Astrocyte of the cerebellum (primary cell): ENCODE measurements at regions not wholly inside any gene's neighbourhood (a gene's known extent, or its start where the extent isn't known, plus 50 kb on each side); places are given as distances from the start of the nearest gene placed in this dataset.

Experiments used
- DNase-seq: peaks from one replicate; pipeline ENCODE4 v3.0.0-alpha.2; 2011; ENCODE audit warnings: low read depth
- H3K4me3 ChIP-seq: 2 replicates; pipeline ENCODE4 v1.5.1; 2011; ENCODE audit warnings: mild to moderate bottlenecking, low read depth, low read length, moderate library complexity
- CTCF ChIP-seq: IDR thresholded peaks from 2 replicates; pipeline ENCODE4 v1.5.1; 2012; ENCODE audit warnings: low read length, low read depth, moderate library complexity, mild to moderate bottlenecking; ENCODE audit errors: missing control alignments
- in situ Hi-C: cut with HindIII; loops from 2 replicates; pipeline ENCODE4 v1.10.0; 2017; ENCODE audit warnings: low sequenced_read_pairs

DNA sequence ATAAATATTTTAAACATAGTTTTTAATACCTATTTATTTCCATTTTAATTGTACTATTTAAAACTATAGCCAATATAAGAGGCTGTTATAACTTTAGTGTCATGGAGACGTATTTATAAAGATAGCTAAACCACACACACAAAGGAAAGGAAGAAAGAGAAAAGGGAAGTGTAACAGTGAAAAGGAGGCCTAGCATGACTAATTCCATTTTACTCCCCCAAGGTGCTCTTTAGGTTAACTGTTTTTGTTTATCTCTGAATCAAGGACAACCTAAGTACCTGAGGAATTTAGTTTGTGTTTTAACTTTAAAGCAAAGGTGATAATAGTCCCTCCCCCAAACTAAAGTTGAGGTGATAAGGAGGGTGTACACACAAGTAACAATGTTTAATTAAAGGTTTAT, 1188.9 kb upstream of the C9orf72 start:
- H3K4me3 ChIP-seq, result no peak overlapping the region
- DNase-seq, result no peak
- no peak for TF ChIP-seq CTCF
- in situ Hi-C loops, result no loop called here

GRCh38 chr9:28764532-28764931, 1191.3 kb upstream of the C9orf72 start:
- DNase-seq, result no peak
- in situ Hi-C loops, result no loop called here
- H3K4me3 ChIP-seq, result no peak overlapping the region
- TF ChIP-seq CTCF, result no peak

DNA sequence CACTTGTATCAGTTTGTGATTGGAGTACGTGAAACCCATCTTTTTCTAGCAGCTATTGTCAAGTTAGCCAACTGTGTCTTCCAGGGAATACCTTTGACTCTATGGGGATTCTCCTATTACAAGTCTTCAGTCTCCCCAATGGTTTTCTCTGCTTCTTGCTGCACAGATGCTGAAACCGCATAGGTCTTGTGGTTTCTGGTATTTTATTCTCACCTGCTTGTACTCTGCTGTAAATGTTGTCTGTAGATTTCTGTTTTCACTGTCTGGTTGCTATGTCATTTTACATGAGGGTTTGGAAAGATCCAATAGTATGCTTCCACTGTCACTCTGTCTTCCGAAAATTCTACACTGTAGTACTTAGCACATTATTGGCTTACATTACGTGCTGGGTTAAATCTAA, 1196.9 kb upstream of the C9orf72 start:
- TF ChIP-seq CTCF, result no peak
- no peak overlapping the region for H3K4me3 ChIP-seq
- DNase-seq, result no peak
- in situ Hi-C loops, result no loop called here

GRCh38 chr9:28770827-28771226, 1197.5 kb upstream of the C9orf72 start:
- in situ Hi-C loops, result no loop called here
- no peak for TF ChIP-seq CTCF
- H3K4me3 ChIP-seq, result no peak overlapping the region
- no peak for DNase-seq

DNA sequence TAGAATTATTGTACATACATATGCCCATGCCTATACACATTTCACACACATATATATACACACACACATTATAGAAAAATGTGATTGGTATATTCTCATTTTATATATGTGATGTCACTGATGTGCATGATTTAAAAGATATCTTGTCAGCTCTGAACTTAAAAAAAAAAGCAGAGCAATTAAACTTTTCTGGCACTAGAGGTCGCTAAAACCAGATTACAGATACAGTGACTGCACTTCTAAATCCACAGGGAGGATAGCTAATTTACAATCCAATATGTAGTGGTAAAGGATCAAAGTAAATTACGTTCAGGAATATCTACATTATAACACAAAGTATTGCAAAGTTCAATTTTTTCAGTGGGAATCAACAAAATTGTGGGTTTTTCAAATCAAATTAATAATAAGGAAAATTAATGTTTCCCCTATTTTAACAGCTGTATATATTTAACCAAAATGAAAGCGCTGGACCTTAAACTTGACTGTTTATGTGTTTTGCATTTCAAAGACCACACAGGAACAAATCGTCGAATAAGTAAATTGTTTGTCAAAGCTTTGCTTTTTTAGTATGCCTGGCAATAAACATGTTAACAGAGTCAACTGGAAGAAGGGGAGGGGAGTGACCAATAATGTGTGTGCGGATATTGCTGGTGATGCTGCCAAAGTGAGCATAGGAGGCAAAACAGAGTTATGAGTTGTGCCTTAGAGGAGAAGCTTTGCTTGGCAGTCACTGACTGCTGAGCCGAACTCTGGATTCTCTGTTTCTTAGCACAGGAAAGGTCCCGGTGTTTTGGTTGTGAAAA, 1201.4 kb upstream of the C9orf72 start:
- DNase-seq, result peak; percentile 24

DNA sequence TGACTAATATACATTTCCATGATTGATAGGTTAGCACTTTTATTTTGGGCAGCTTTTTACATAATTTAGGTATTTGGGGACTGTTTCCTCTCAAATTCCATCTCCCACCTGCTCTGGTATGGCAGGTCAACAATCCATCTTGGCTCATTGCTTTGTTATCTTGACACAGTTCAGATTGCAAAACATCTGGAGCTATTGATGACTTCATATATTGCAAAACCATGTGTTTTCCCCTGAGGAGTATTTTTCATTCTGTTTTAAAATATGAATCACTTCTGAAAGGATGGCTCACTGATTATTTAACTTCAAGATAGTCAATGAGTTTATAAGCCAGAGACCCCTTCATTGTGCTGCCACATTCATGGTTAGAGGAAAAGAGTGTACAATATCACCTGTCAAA, 1206.0 kb upstream of the C9orf72 start:
- in situ Hi-C loops, result no loop called here
- H3K4me3 ChIP-seq, result no peak overlapping the region
- no peak for TF ChIP-seq CTCF
- no peak for DNase-seq

More for the DNA sequence above, 1201.4 kb upstream of the C9orf72 start:
- H3K4me3 ChIP-seq, result no peak overlapping the region
- in situ Hi-C loops, result no loop called here
- peak; percentile 41 for TF ChIP-seq CTCF
